CD14-positive monocyte (primary cell): ENCODE measurements at regions not wholly inside any gene's neighbourhood (a gene's known extent, or its start where the extent isn't known, plus 50 kb on each side); places are given as distances from the start of the nearest gene placed in this dataset.
A peak's percentile ranks its signal among the peaks of the same experiment; 100 is the strongest.

Experiments
- DNase-seq, 3 donors: peaks; one replicate each; pipeline ENCODE4 v3.0.0-alpha.2; 2011 to 2022
- H2AFZ ChIP-seq: 2 replicates; pipeline ENCODE4 v1.6.0; 2012; ENCODE audit warnings: mild to moderate bottlenecking, low read depth, low read length, inconsistent platforms; ENCODE audit not compliant: insufficient read depth, poor library complexity, severe bottlenecking
- H3K27ac ChIP-seq, 2 donors: 1 replicate in 1 of 2; 2 replicates in 1 of 2; pipeline ENCODE4 v1.5.1; 2012 to 2013; ENCODE audit warnings: low read length in 2 of 2, control low read depth in 1 of 2, inconsistent platforms in 1 of 2, low read depth in 1 of 2, mild to moderate bottlenecking in 1 of 2
- H3K27me3 ChIP-seq, 2 donors: one replicate each; pipeline versions ENCODE4 v1.6.0 to v1.6.1; 2011 to 2013; ENCODE audit warnings: low read length in 2 of 2; ENCODE audit not compliant: control insufficient read depth in 2 of 2, insufficient read depth in 2 of 2
- H3K36me3 ChIP-seq, 2 donors: replicated peaks in 1 of 2; 1 replicate in 1 of 2; 2 replicates in 1 of 2; pipeline versions ENCODE4 v1.5.1 to v1.6.1; 2012 to 2013; ENCODE audit warnings: low read length in 2 of 2, control low read depth in 1 of 2, inconsistent platforms in 1 of 2, mild to moderate bottlenecking in 1 of 2; ENCODE audit not compliant: insufficient read depth in 2 of 2, control insufficient read depth in 1 of 2
- H3K4me1 ChIP-seq, 2 donors: 1 replicate in 1 of 2; 2 replicates in 1 of 2; pipeline versions ENCODE4 v1.5.1 to v1.6.1; 2012 to 2013; ENCODE audit warnings: low read length in 2 of 2, control low read depth in 1 of 2, inconsistent platforms in 1 of 2, mild to moderate bottlenecking in 1 of 2, moderate library complexity in 1 of 2; ENCODE audit not compliant: insufficient read depth in 2 of 2, control insufficient read depth in 1 of 2
- H3K4me2 ChIP-seq: replicated peaks from 2 replicates; pipeline ENCODE3; 2012; ENCODE audit warnings: low read length, moderate library complexity, mild to moderate bottlenecking; ENCODE audit not compliant: poor library complexity, severe bottlenecking; ENCODE audit errors: extremely low read depth
- H3K4me3 ChIP-seq, 3 experiments: fragments of 200-600 bp in 1 of 3; sonication (generic) in 1 of 3; replicated peaks in 1 of 3; 1 replicate in 2 of 3; 2 replicates in 1 of 3; pipeline ENCODE4 v1.5.1; 2011 to 2013; ENCODE audit warnings: low read length in 3 of 3, mild to moderate bottlenecking in 3 of 3, control low read depth in 2 of 3, low read depth in 2 of 3, inconsistent platforms in 1 of 3, moderate library complexity in 1 of 3
- H3K79me2 ChIP-seq: 2 replicates; pipeline ENCODE4 v1.6.0; 2012; ENCODE audit warnings: mild to moderate bottlenecking, control low read depth, inconsistent platforms, low read length, moderate library complexity; ENCODE audit not compliant: insufficient read depth
- H3K9ac ChIP-seq: 2 replicates; pipeline ENCODE4 v1.6.0; 2017; ENCODE audit warnings: low read length, mild to moderate bottlenecking; ENCODE audit not compliant: insufficient read depth, poor library complexity, severe bottlenecking
- H3K9me3 ChIP-seq, 2 donors: replicated peaks in 1 of 2; 1 replicate in 1 of 2; 2 replicates in 1 of 2; pipeline versions ENCODE4 v1.5.1 to v1.6.1; 2012 to 2013; ENCODE audit warnings: low read length in 2 of 2, control low read depth in 1 of 2; ENCODE audit not compliant: control insufficient read depth in 1 of 2, insufficient read depth in 1 of 2
- H4K20me1 ChIP-seq: 2 replicates; pipeline ENCODE4 v1.6.0; 2012; ENCODE audit warnings: mild to moderate bottlenecking, low read length, control low read depth, moderate library complexity; ENCODE audit not compliant: insufficient read depth
- H3K27ac Mint-ChIP-seq, 7 donors: one replicate each; pipeline ENCODE4 v1.8.0; 2020; ENCODE audit warnings: mild to moderate bottlenecking in 7 of 7, mixed read lengths in 7 of 7, moderate library complexity in 6 of 7, inconsistent platforms in 2 of 7
- H3K27me3 Mint-ChIP-seq, 3 donors: one replicate each; pipeline ENCODE4 v1.8.0; 2021 to 2022; ENCODE audit warnings: low read depth in 3 of 3, mild to moderate bottlenecking in 3 of 3, mixed read lengths in 3 of 3, moderate library complexity in 3 of 3, inconsistent platforms in 1 of 3
- H3K36me3 Mint-ChIP-seq, 2 donors: one replicate each; pipeline ENCODE4 v1.8.0; 2020; ENCODE audit warnings: mixed read lengths in 2 of 2, inconsistent platforms in 1 of 2, mild to moderate bottlenecking in 1 of 2
- H3K4me1 Mint-ChIP-seq: one replicate; pipeline ENCODE4 v1.8.0; 2020; ENCODE audit warnings: mild to moderate bottlenecking, mixed read lengths
- H3K4me3 Mint-ChIP-seq, 2 donors: one replicate each; pipeline ENCODE4 v1.8.0; 2020; ENCODE audit warnings: mild to moderate bottlenecking in 2 of 2, mixed read lengths in 2 of 2, moderate library complexity in 1 of 2
- H3K9me3 Mint-ChIP-seq, 7 donors: one replicate each; pipeline ENCODE4 v1.8.0; 2020 to 2022; ENCODE audit warnings: mixed read lengths in 7 of 7, mild to moderate bottlenecking in 6 of 7, moderate library complexity in 6 of 7, inconsistent platforms in 2 of 7
- WGBS: methylation state at CpG from one replicate; pipeline ENCODE4 v1.1.5; 2013; ENCODE audit warnings: missing lambda C conversion rate; ENCODE audit not compliant: insufficient coverage; 5-methylcytosine and 5-hydroxymethylcytosine counted together
- intact Hi-C, 2 donors: fragments of 100-400 bp; cut with micrococcal nuclease; formaldehyde crosslinking; loops; one replicate each; pipeline versions ENCODE4 v1.15.0 to v1.15.1; 2023
- TF ChIP-seq, protein P1 (sequence below): fragments of 200-600 bp; IDR thresholded peaks from one replicate; pipeline ENCODE4 v1.8.0; 2022; ENCODE audit warnings: antibody characterized with exemption, mild to moderate bottlenecking

DNA sequence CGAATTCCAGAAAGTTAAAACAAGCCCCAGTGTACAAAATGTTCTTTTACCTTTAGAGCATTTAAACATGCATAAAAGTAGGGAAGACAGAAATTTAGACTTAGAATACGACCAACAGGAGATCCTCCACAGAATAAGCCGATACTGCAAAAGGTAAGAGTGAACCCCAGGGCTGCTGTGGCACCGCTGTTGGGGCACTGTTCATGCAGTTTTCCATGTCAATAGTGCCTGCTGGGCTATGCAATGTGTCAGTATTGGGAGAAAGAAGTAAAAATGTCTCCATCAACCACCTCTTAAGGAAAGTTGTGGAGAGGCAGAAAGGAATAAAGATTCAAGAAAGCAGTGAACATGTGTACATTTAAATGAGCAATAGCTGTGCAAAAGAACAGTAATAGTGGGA lies 326.5 kb upstream of the SEMA3C start:
- no peaks in the 10 kb centered on the region for H4K20me1 ChIP-seq
- peaks cover 0 to 9% (median 4%) of the 10 kb centered on the region in 7 donors for H3K9me3 Mint-ChIP-seq
- H3K4me1 ChIP-seq = no peaks in the 10 kb centered on the region
- H3K4me3 Mint-ChIP-seq = no peak overlapping the region
- H3K36me3 ChIP-seq = no peaks in the 10 kb centered on the region
- no peak overlapping the region for H3K9ac ChIP-seq
- H3K79me2 ChIP-seq = no peaks in the 10 kb centered on the region
- no peak overlapping the region for H3K27ac ChIP-seq
- no peak for DNase-seq
- H3K27me3 Mint-ChIP-seq = no peaks in the 10 kb centered on the region
- TF ChIP-seq, protein P1, sequence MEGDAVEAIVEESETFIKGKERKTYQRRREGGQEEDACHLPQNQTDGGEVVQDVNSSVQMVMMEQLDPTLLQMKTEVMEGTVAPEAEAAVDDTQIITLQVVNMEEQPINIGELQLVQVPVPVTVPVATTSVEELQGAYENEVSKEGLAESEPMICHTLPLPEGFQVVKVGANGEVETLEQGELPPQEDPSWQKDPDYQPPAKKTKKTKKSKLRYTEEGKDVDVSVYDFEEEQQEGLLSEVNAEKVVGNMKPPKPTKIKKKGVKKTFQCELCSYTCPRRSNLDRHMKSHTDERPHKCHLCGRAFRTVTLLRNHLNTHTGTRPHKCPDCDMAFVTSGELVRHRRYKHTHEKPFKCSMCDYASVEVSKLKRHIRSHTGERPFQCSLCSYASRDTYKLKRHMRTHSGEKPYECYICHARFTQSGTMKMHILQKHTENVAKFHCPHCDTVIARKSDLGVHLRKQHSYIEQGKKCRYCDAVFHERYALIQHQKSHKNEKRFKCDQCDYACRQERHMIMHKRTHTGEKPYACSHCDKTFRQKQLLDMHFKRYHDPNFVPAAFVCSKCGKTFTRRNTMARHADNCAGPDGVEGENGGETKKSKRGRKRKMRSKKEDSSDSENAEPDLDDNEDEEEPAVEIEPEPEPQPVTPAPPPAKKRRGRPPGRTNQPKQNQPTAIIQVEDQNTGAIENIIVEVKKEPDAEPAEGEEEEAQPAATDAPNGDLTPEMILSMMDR = no peak
- WGBS = 100% methylated on average over 2 of the region's 4 CpGs
- no peaks in the 10 kb centered on the region for H3K27me3 ChIP-seq
- H2AFZ ChIP-seq = no peak overlapping the region
- no peak overlapping the region for H3K4me3 ChIP-seq
- no peaks in the 10 kb centered on the region for H3K9me3 ChIP-seq
- H3K36me3 Mint-ChIP-seq = no peaks in the 10 kb centered on the region
- intact Hi-C loops = no loop called here
- H3K4me1 Mint-ChIP-seq = no peaks in the 10 kb centered on the region
- no peak overlapping the region for H3K4me2 ChIP-seq
- no peak overlapping the region for H3K27ac Mint-ChIP-seq

GRCh38 chr7:81244224-81244623 lies 325.4 kb upstream of the SEMA3C start:
- no CpG with 5 or more reads among the region's 3 CpGs for WGBS
- Mint-ChIP-seq H3K4me3 (no peak overlapping the region), H3K36me3 (no peaks in the 10 kb centered on the region), H3K4me1 (no peaks in the 10 kb centered on the region), H3K27me3 (no peaks in the 10 kb centered on the region), H3K27ac (no peak overlapping the region), H3K9me3 (peaks cover 0 to 9% (median 4%) of the 10 kb centered on the region in 7 donors)
- H3K4me2 ChIP-seq = no peak overlapping the region
- TF ChIP-seq, protein P1 = no peak
- H3K9me3 ChIP-seq = no peaks in the 10 kb centered on the region
- DNase-seq = peak in 1 of 3 donors; percentile 14
- intact Hi-C loops = no loop called here
- no peak overlapping the region for H3K9ac ChIP-seq
- H3K36me3 ChIP-seq = no peaks in the 10 kb centered on the region
- no peaks in the 10 kb centered on the region for H4K20me1 ChIP-seq
- no peaks in the 10 kb centered on the region for H3K4me1 ChIP-seq
- no peak overlapping the region for H2AFZ ChIP-seq
- H3K27me3 ChIP-seq = no peaks in the 10 kb centered on the region
- no peaks in the 10 kb centered on the region for H3K79me2 ChIP-seq
- H3K4me3 ChIP-seq = no peak overlapping the region
- no peak overlapping the region for H3K27ac ChIP-seq
